ENCODE measurements at regions not wholly inside any gene's neighbourhood (a gene's known extent, or its start where the extent isn't known, plus 50 kb on each side); places are given as distances from the start of the nearest gene placed in this dataset.

DNA sequence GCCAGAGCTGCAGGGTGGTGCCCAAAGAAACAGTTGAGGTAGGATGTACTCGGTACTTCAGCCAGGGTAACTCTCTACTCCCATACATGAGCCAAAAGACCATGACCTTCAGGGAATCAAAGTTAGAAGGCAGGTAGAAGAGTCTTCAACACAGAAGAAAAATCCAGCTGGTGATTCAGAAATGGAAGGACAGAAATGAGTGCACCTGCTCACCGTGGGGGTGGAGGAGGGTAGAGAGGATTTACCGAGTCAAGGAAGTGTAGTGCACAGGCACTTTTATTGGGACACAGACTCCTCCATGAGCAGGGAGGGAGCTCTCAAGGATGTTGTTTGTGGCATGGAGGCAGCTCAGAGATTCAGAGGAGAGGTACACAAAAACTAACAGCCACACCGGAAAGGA is 330.3 kb upstream of the PRDM1 start:
- no peak for DNase-seq

DNA sequence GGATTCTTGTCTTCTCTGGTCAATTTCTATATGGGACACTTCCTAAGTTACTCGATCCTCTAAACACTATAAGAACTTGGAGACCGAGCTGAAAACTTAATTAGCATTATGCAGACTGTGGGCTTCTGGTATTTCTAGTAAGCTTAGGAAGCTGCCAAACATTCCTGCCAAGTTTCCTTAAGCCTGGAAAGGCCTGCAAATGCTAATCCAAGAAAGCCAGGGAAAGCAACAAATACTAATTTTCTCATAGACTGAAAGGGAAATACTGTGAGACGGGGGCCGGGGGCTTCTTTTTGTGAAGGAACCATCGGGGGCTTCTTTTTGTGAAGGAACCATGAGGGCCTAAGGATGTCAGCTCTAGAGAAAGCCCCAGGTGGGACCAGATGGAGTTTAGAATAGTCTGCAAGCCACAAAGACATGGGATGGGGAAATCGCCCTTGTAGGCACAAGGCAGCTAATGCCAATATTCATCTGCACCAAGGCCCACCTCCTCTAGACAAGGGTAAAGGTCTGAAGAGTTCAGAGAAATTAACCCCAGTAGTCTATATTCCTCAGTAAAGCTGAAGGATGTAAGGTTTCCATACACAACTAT is 332.4 kb upstream of the PRDM1 start:
- no peak for DNase-seq

- no peak for DNase-seq
These were observed 332.9 kb upstream of the PRDM1 start for GRCh38 chr6:105753207-105753606.

GRCh38 chr6:105750089-105750488 is 336.0 kb upstream of the PRDM1 start:
- no peak for DNase-seq

DNA sequence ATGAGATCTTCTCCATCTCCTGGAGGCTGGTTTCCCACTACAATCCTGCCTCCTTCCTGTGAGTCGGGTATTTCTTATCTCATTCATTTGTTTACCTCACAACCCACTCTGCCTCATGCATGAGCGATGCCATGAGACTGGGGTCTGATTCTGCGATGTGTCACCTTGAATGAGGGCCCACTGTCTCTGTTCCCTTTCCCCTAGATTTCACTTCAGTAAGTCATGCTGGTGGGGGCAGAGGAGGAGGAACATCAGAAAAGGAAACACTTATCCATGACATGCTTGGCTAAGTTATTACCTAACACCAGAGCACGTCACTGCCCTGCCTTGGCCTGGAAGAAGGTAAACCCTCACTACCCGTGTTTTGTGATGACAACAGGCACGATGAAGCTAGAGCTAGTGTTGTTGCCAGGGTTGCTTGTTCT is 337.4 kb upstream of the PRDM1 start:
- no peak for DNase-seq

DNA sequence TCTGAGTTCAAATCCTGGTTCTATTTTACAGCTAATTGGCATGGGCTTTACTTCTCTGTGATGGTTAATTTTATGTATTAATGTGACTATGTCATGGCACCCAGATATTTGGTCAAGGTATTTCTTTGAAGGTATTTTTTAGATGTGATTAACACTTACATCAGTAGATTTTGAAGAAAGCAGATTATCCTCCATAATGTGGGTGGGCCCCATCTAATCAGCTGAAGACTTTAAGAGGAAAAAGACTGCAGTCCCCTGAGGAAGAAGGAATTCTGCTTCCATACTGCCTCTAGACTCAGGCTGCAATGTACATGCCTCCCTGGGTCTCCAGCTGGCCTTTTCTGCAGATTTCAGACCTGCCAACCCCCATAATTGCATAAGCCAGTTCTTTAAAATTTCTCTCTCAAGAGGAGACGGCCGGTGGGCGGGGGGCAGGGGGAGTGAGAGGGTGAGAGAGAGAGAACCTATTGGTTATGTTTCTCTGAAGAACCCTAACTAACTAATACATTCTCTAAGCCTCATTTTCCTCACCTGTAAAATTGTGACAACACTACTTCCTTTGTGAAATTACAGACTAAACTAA is 338.2 kb upstream of the PRDM1 start:
- no peak for DNase-seq

GRCh38 chr6:105746509-105746908 is 339.6 kb upstream of the PRDM1 start:
- no peak for DNase-seq

GRCh38 chr6:105746130-105746505 is 340.0 kb upstream of the PRDM1 start:
- no peak for DNase-seq

GRCh38 chr6:105745464-105746129 is 340.5 kb upstream of the PRDM1 start:
- no peak for DNase-seq

- no peak for DNase-seq
These were observed 341.3 kb upstream of the PRDM1 start for GRCh38 chr6:105744815-105745214.

- no peak for DNase-seq
These were observed 338.2 kb upstream of the PREP start for GRCh38 chr6:105740946-105741645.

- no peak for DNase-seq
These were observed 336.9 kb upstream of the PREP start for GRCh38 chr6:105739764-105740163.

GRCh38 chr6:105733556-105734162 is 330.8 kb upstream of the PREP start:
- no peak for DNase-seq

DNA sequence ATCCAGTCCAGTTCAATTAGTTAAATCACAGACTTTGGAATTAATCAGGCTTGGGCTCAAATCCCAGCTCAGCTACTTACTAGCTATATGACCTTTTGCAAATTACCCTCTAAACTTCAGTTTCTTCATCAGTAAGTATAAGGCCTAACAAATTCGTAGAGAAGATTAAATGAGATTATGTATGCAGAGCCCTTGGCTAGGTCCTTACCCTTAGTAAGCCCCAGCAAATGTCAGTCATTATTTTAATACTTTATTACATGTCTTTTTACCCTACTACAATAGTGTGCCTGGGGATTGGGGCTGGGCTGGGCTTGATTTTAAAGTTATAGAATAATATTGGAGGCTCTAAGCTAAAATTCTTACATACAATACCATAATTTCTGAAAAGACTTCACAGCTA is 326.1 kb upstream of the PREP start:
- DNase-seq, result no peak

GRCh38 chr6:105726902-105727655 is 324.2 kb upstream of the PREP start:
- no peak for DNase-seq

GRCh38 chr6:105714846-105715245 is 312.0 kb upstream of the PREP start:
- DNase-seq, result no peak

DNA sequence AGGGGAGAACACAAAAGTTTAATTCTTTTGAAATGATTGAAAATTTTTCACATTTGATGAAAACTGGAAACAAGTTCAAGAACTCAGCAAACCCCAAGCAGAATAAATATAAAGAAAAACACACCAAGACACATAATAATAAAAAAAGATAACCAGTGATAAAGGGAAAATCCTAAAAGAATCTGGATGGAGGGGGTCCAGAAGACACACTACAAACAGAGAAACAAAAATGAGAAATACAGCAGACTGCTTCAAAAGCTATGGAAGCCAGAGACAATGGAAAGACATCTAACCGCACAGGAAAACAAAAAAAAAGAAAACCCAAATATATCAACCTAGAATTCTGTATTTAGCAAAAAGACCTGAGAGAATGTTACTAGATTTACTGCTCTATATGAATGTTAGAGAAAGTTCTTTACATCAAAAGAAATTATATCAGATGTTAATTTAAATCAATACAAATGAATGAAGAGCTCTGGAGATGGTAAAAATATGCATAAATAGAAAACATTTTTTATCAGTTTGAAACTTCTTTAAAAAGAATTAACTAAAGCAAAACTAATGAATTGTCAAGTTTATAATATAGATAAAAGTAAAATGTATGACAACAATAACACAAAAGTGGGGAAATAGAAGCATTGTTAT is 310.7 kb upstream of the PREP start:
- no peak for DNase-seq

DNA sequence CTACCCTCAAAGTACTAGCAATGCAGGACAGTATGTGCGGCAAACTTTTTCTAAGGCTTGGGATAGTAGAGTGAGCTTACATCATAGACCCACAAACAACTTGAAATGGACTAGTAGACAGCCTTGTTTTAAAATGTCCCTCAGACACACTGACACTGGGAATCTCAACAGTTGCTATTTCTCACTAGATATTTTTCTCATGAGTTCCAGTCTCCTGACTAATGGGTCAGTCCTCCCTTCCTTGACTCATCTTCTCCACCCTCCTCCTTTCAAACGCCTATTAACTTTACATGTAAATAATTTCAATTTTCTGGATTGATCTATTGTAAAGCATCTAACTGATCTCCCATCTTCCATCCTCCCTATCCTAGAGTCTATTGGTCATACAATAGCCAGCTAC is 308.3 kb upstream of the PREP start:
- no peak for DNase-seq

DNA sequence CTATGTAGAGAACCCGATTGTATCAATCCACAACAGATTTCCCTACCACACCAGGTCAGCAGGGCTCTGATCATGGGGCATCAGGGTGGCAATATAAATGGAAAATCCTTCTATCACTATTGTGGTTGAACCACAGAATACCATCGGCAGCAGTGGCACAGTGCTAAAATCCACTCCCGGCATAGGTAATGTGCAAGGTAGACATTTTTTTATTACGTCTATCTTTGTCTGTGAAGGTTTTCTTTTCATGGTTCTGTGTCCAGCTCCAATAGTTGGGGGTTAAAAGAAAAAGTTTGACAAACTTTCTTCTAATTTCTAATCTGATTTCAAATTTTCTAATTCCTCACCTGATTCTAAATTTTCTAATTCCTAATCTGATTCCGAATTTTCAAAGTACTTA is 302.7 kb upstream of the PREP start:
- no peak for DNase-seq

GRCh38 chr6:105695461-105695860 is 292.6 kb upstream of the PREP start:
- DNase-seq, result no peak

DNA sequence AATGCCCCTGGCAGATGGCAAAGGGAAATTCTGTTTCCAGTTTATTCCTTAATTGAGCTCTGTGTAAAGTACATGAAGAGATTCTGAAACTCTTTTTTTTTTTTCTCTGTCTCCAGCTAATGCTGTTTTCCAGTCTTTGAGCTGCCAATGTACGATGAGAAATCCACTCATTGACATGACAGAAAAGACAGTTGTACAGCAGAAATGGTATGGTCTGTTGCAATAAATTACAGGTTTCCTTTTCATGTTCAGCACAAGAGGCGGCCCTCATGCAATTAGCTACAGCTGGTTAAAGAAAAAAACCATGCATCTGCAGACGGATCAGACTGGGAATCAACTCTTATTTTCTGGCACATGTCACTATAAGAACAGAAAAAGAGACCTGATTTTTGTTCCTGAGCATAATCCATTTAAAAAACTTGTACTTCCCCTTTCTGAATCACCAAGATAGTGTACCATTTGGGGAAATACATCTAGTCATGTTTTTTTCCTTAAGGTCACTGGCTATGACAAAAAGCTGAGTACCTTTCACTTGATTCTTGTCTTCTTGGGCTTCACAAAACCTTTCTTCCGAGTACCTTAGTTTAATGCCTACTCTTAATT is 289.8 kb upstream of the PREP start:
- no peak for DNase-seq

- no peak for DNase-seq
These were observed 289.1 kb upstream of the PREP start for GRCh38 chr6:105691971-105692370.
